HepG2 (cell line): ENCODE measurements at regions not wholly inside any gene's neighbourhood (a gene's known extent, or its start where the extent isn't known, plus 50 kb on each side); places are given as distances from the start of the nearest gene placed in this dataset.

ENCODE experiments used
- AGO2 ChIP-seq: fragments of 200-400 bp; formaldehyde crosslinking; optimal IDR thresholded peaks from 2 replicates; pipeline ENCODE3; 2017; ENCODE audit warnings: mild to moderate bottlenecking, low read depth, low read length, moderate library complexity
- ARNT2 ChIP-seq: sonication (generic); formaldehyde crosslinking; IDR thresholded peaks from 2 replicates; pipeline ENCODE4 v1.8.0; 2022; ENCODE audit warnings: mild to moderate bottlenecking, low read depth, missing genetic modification reagents, moderate library complexity
- FOXK2 ChIP-seq: fragments of 450-650 bp; IDR thresholded peaks from 2 replicates; pipeline ENCODE4 v1.6.1; 2016
- HHEX ChIP-seq: IDR thresholded peaks from 2 replicates; pipeline ENCODE4 v1.6.1; 2016; ENCODE audit warnings: control low read depth
- HMG20B ChIP-seq: conservative IDR thresholded peaks from 2 replicates; pipeline ENCODE4 v1.6.1; 2016; ENCODE audit warnings: missing genetic modification reagents, missing compliant biosample characterization
- ISL2 ChIP-seq: sonication (generic); formaldehyde crosslinking; IDR thresholded peaks from 2 replicates; pipeline ENCODE4 v1.5.0; 2020; ENCODE audit warnings: missing genetic modification reagents
- KDM5A ChIP-seq: fragments of 200-600 bp; sonication (generic); IDR thresholded peaks from 2 replicates; pipeline ENCODE4 v1.7.0; 2018; ENCODE audit warnings: antibody characterized with exemption, mild to moderate bottlenecking, low read length, borderline replicate concordance
- MED8 ChIP-seq: sonication (generic); formaldehyde crosslinking; IDR thresholded peaks from 2 replicates; pipeline ENCODE4 v1.8.1; 2023; ENCODE audit warnings: mild to moderate bottlenecking, missing genetic modification reagents; ENCODE audit not compliant: insufficient replicate concordance
- MEIS2 ChIP-seq: sonication (generic); formaldehyde crosslinking; IDR thresholded peaks from 2 replicates; pipeline ENCODE4 v1.9.0; 2021; ENCODE audit warnings: mild to moderate bottlenecking, missing genetic modification reagents
- RARA ChIP-seq: IDR thresholded peaks from 2 replicates; pipeline ENCODE4 v1.6.1; 2016; ENCODE audit warnings: missing genetic modification reagents, missing compliant biosample characterization
- SOX13 ChIP-seq, 3 experiments: fragments of 450-650 bp in 1 of 3; sonication (generic) in 1 of 3; formaldehyde crosslinking in 1 of 3; IDR thresholded peaks in 2 of 3; conservative IDR thresholded peaks in 1 of 3; 2 replicates each; pipeline versions ENCODE4 v1.5.0 to v1.6.1; 2016 to 2020; ENCODE audit warnings: antibody characterized with exemption in 1 of 3, mild to moderate bottlenecking in 1 of 3, missing compliant biosample characterization in 1 of 3, missing genetic modification reagents in 1 of 3, moderate library complexity in 1 of 3
- SOX6 ChIP-seq, 2 experiments: fragments of 450-650 bp in 1 of 2; sonication (generic) in 1 of 2; formaldehyde crosslinking in 1 of 2; IDR thresholded peaks; 2 replicates each; pipeline versions ENCODE4 v1.4.0 to v1.6.1; 2017 to 2020; ENCODE audit warnings: antibody characterized with exemption in 1 of 2, mild to moderate bottlenecking in 1 of 2, missing genetic modification reagents in 1 of 2
- ZNF121 ChIP-seq: sonication (generic); formaldehyde crosslinking; IDR thresholded peaks from 2 replicates; pipeline ENCODE4 v1.5.0; 2020; ENCODE audit warnings: mild to moderate bottlenecking, missing genetic modification reagents
- ZNF143 ChIP-seq: sonication (generic); formaldehyde crosslinking; IDR thresholded peaks from 2 replicates; pipeline ENCODE4 v1.4.0; 2020; ENCODE audit warnings: missing genetic modification reagents
- ZNF20 ChIP-seq: sonication (generic); formaldehyde crosslinking; IDR thresholded peaks from 2 replicates; pipeline ENCODE4 v1.4.0; 2020; ENCODE audit warnings: mild to moderate bottlenecking, moderate library complexity, missing genetic modification reagents
- ZNF335 ChIP-seq: sonication (generic); formaldehyde crosslinking; IDR thresholded peaks from 2 replicates; pipeline ENCODE4 v1.4.0; 2020; ENCODE audit warnings: missing genetic modification reagents
- ZNF383 ChIP-seq: sonication (generic); formaldehyde crosslinking; IDR thresholded peaks from 2 replicates; pipeline ENCODE4 v1.4.0; 2020; ENCODE audit warnings: missing genetic modification reagents, mild to moderate bottlenecking, borderline replicate concordance
- ZNF431 ChIP-seq: sonication (generic); formaldehyde crosslinking; IDR thresholded peaks from 2 replicates; pipeline ENCODE4 v1.9.0; 2022; ENCODE audit warnings: missing genetic modification reagents, low read depth, mild to moderate bottlenecking, borderline replicate concordance
- TF ChIP-seq, protein P1 (sequence below): sonication (generic); formaldehyde crosslinking; IDR thresholded peaks from 2 replicates; pipeline ENCODE4 v1.4.0; 2020; ENCODE audit warnings: mild to moderate bottlenecking, missing genetic modification reagents
- TF ChIP-seq, protein P2 (sequence below): sonication (generic); formaldehyde crosslinking; IDR thresholded peaks from 2 replicates; pipeline ENCODE4 v1.4.0; 2020; ENCODE audit warnings: missing genetic modification reagents, borderline replicate concordance
- TF ChIP-seq, protein P3 (sequence below): sonication (generic); formaldehyde crosslinking; IDR thresholded peaks from 2 replicates; pipeline ENCODE4 v1.5.1; 2020; ENCODE audit warnings: missing genetic modification reagents, mild to moderate bottlenecking, borderline replicate concordance

DNA sequence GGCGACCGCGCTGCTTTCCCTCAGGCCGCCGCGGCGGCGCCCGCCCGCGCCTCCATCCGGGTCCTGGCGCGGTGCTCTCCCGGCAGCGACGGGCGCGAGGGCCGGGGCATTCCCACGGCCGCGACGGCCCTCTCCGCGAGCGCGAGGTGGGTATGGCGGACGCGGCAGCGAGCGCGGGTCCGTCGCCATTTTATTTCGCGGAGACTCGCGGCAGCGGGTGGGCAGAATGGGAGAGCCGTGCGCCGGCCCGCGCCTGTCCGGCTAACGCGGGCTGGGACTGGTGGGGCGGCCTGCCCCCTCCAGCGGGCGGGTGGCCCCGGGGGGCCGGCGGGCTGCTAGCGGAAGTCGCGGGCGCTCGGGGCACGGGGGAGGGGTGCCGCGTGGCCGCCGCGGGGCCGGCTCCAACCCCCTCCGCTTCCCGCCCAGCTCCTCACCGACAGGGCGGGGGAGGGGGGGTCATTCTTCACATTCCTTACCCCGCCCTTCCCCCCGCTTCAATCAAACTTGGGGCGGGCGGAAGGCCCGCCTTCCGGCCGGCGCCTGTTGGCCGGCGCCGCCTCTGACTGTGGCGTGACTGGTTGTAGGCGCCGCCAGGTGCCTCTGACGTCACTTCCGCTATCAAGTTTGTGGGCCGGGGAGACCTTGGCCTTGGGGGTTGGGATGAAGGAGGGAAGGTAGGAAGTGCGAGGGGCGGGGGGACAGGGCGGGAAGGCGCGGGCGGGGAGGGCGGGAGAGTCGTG is 82.1 kb downstream of the PTPDC1 start (continued):
- TF ChIP-seq ZNF431 (CRISPR knock-in tag) = 0 out of 2 replicates have a peak, but pooled peaks have one; percentile 31
- peak; percentile 26; the same call in 1 of the 2 replicates for TF ChIP-seq ZNF121 (CRISPR knock-in tag)
- TF ChIP-seq, protein P1, sequence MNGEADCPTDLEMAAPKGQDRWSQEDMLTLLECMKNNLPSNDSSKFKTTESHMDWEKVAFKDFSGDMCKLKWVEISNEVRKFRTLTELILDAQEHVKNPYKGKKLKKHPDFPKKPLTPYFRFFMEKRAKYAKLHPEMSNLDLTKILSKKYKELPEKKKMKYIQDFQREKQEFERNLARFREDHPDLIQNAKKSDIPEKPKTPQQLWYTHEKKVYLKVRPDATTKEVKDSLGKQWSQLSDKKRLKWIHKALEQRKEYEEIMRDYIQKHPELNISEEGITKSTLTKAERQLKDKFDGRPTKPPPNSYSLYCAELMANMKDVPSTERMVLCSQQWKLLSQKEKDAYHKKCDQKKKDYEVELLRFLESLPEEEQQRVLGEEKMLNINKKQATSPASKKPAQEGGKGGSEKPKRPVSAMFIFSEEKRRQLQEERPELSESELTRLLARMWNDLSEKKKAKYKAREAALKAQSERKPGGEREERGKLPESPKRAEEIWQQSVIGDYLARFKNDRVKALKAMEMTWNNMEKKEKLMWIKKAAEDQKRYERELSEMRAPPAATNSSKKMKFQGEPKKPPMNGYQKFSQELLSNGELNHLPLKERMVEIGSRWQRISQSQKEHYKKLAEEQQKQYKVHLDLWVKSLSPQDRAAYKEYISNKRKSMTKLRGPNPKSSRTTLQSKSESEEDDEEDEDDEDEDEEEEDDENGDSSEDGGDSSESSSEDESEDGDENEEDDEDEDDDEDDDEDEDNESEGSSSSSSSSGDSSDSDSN (CRISPR knock-in tag) = 0 out of 2 replicates have a peak, but pooled peaks have one; percentile 8
- TF ChIP-seq SOX13 (IDR thresholded peaks at IDR 0.05) = no peak; the same call in 1 of the 2 replicates
- no peak for TF ChIP-seq SOX13 (CRISPR knock-in tag; conservative IDR thresholded peaks at IDR 0.05 in 1 of 2, IDR thresholded peaks at IDR 0.05 in 1 of 2)
- no peak for TF ChIP-seq ZNF20 (CRISPR knock-in tag)
- no peak for TF ChIP-seq RARA (CRISPR knock-in tag)
- TF ChIP-seq, protein P2, sequence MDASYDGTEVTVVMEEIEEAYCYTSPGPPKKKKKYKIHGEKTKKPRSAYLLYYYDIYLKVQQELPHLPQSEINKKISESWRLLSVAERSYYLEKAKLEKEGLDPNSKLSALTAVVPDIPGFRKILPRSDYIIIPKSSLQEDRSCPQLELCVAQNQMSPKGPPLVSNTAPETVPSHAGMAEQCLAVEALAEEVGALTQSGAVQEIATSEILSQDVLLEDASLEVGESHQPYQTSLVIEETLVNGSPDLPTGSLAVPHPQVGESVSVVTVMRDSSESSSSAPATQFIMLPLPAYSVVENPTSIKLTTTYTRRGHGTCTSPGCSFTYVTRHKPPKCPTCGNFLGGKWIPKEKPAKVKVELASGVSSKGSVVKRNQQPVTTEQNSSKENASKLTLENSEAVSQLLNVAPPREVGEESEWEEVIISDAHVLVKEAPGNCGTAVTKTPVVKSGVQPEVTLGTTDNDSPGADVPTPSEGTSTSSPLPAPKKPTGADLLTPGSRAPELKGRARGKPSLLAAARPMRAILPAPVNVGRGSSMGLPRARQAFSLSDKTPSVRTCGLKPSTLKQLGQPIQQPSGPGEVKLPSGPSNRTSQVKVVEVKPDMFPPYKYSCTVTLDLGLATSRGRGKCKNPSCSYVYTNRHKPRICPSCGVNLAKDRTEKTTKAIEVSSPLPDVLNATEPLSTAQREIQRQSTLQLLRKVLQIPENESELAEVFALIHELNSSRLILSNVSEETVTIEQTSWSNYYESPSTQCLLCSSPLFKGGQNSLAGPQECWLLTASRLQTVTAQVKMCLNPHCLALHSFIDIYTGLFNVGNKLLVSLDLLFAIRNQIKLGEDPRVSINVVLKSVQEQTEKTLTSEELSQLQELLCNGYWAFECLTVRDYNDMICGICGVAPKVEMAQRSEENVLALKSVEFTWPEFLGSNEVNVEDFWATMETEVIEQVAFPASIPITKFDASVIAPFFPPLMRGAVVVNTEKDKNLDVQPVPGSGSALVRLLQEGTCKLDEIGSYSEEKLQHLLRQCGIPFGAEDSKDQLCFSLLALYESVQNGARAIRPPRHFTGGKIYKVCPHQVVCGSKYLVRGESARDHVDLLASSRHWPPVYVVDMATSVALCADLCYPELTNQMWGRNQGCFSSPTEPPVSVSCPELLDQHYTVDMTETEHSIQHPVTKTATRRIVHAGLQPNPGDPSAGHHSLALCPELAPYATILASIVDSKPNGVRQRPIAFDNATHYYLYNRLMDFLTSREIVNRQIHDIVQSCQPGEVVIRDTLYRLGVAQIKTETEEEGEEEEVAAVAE (CRISPR knock-in tag) = no peak; the same call in 1 of the 2 replicates
- no peak for TF ChIP-seq ZNF143
- no peak for TF ChIP-seq HMG20B (CRISPR knock-in tag)
- no peak; the same call in 1 of the 2 replicates for TF ChIP-seq ARNT2 (CRISPR knock-in tag)
- no peak for TF ChIP-seq ZNF383 (CRISPR knock-in tag)
- TF ChIP-seq MEIS2 (CRISPR knock-in tag) = no peak; the same call in 1 of the 2 replicates
- no peak for TF ChIP-seq SOX6 (IDR thresholded peaks at IDR 0.05)
- TF ChIP-seq SOX6 (CRISPR knock-in tag; IDR thresholded peaks at IDR 0.05) = peak; percentile 17; the same call in 1 of the 2 replicates
- TF ChIP-seq, protein P3, sequence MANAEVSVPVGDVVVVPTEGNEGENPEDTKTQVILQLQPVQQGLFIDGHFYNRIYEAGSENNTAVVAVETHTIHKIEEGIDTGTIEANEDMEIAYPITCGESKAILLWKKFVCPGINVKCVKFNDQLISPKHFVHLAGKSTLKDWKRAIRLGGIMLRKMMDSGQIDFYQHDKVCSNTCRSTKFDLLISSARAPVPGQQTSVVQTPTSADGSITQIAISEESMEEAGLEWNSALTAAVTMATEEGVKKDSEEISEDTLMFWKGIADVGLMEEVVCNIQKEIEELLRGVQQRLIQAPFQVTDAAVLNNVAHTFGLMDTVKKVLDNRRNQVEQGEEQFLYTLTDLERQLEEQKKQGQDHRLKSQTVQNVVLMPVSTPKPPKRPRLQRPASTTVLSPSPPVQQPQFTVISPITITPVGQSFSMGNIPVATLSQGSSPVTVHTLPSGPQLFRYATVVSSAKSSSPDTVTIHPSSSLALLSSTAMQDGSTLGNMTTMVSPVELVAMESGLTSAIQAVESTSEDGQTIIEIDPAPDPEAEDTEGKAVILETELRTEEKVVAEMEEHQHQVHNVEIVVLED (CRISPR knock-in tag) = no peak
- no peak for TF ChIP-seq FOXK2
- peak; percentile 90 for TF ChIP-seq AGO2
- TF ChIP-seq HHEX (CRISPR knock-in tag) = no peak
- no peak for TF ChIP-seq ZNF335
- peak; percentile 3 for TF ChIP-seq MED8 (CRISPR knock-in tag)
- no peak; the same call in 1 of the 2 replicates for TF ChIP-seq KDM5A
- peak; percentile 12; the same call in 1 of the 2 replicates for TF ChIP-seq ISL2
